ENCODE measurements at regions not wholly inside any gene's neighbourhood (a gene's known extent, or its start where the extent isn't known, plus 50 kb on each side); places are given as distances from the start of the nearest gene placed in this dataset.

- DNase-seq (ENCODE audit: low read depth): no peak
- H3K4me3 ChIP-seq (ENCODE audit: low read depth, low read length): no peak overlapping the region
- no peak for TF ChIP-seq CTCF (IDR thresholded peaks at IDR 0.05; ENCODE audit: low read depth, low read length, missing control alignments)
Observed at GRCh38 chr10:56928714-56929113, 567.7 kb upstream of the ZWINT start.

GRCh38 chr10:56927701-56928100 lies 566.6 kb upstream of the ZWINT start:
- H3K4me3 ChIP-seq (ENCODE audit: low read depth, low read length): no peak overlapping the region
- TF ChIP-seq CTCF (IDR thresholded peaks at IDR 0.05; ENCODE audit: low read depth, low read length, missing control alignments): no peak
- no peak for DNase-seq (ENCODE audit: low read depth)

GRCh38 chr10:56920601-56921261 lies 559.7 kb upstream of the ZWINT start:
- H3K4me3 ChIP-seq (ENCODE audit: low read depth, low read length): no peak overlapping the region
- DNase-seq (ENCODE audit: low read depth): no peak
- TF ChIP-seq CTCF (IDR thresholded peaks at IDR 0.05; ENCODE audit: low read depth, low read length, missing control alignments): no peak

- DNase-seq (ENCODE audit: low read depth): no peak
- H3K4me3 ChIP-seq (ENCODE audit: low read depth, low read length): no peak overlapping the region
- no peak for TF ChIP-seq CTCF (IDR thresholded peaks at IDR 0.05; ENCODE audit: low read depth, low read length, missing control alignments)
Observed at GRCh38 chr10:56912043-56912442, 551.0 kb upstream of the ZWINT start.

GRCh38 chr10:56905051-56905450 lies 544.0 kb upstream of the ZWINT start:
- no peak overlapping the region for H3K4me3 ChIP-seq (ENCODE audit: low read depth, low read length)
- TF ChIP-seq CTCF (IDR thresholded peaks at IDR 0.05; ENCODE audit: low read depth, low read length, missing control alignments): no peak
- DNase-seq (ENCODE audit: low read depth): no peak

DNA sequence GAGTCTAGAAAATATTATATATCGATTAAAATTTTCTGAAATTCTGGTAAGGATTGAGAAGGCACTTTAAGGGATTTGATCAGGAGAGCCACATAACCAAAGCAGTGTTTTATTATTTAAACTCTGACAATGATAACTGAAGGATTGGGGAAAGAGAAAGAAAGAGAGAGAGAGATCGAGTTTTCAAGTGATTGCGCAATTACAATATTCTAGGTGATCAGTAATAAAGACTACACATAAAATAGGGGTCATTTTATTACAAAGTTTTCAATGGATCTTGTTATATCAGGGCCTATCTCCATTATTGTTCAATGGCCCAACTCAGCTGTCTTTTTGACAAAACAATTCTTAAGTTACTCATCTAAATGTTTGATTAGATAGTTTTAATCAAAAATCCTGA lies 541.5 kb upstream of the ZWINT start:
- no peak for DNase-seq (ENCODE audit: low read depth)
- H3K4me3 ChIP-seq (ENCODE audit: low read depth, low read length): no peak overlapping the region
- TF ChIP-seq CTCF (IDR thresholded peaks at IDR 0.05; ENCODE audit: low read depth, low read length, missing control alignments): no peak

DNA sequence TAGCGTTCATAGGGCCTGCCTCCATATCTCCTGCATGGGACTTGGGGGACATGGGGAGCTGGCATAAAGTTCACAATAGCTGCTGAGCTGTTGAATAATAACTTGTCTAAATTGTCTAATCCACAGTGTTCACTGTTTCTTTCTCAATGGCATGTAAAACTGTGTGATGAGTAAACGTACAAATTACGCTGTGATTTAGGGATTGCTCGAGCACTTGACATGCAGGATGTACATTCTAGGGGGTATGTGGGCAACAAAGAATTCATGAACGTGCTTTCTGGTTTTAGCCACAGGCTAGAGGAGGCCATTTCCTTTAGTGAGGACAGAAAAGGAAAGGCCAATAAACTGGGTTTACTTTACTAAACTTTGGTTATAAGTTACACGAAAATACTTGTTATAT lies 534.2 kb upstream of the ZWINT start:
- no peak overlapping the region for H3K4me3 ChIP-seq (ENCODE audit: low read depth, low read length)

More for the DNA sequence above, 534.2 kb upstream of the ZWINT start:
- DNase-seq (ENCODE audit: low read depth): no peak
- no peak for TF ChIP-seq CTCF (IDR thresholded peaks at IDR 0.05; ENCODE audit: low read depth, low read length, missing control alignments)

Data from GM12864 (cell line).